Activated T-cell treated with anti-CD3 and anti-CD28 coated beads, Interleukin-2, amount 50 U/mL, for 4 hours (primary cell): ENCODE measurements at regions not wholly inside any gene's neighbourhood (a gene's known extent, or its start where the extent isn't known, plus 50 kb on each side); places are given as distances from the start of the nearest gene placed in this dataset.

Experiments
- ATAC-seq, 2 donors: fragments of 200-7000 bp; cut with Tn5 transposase; one replicate each; pipeline ENCODE4 v1.10.0; 2021
- DNase-seq: peaks from one replicate; pipeline ENCODE4 v3.0.0-alpha.2; 2020
- H3K27me3 Mint-ChIP-seq: one replicate; pipeline ENCODE4 v1.8.0; 2021; ENCODE audit warnings: low read depth, mixed read lengths
- H3K36me3 Mint-ChIP-seq: one replicate; pipeline ENCODE4 v1.8.0; 2022; ENCODE audit warnings: mixed read lengths; ENCODE audit not compliant: insufficient read depth
- H3K4me1 Mint-ChIP-seq: one replicate; pipeline ENCODE4 v1.8.0; 2021; ENCODE audit warnings: low read depth, mixed read lengths
- H3K4me3 Mint-ChIP-seq: one replicate; pipeline ENCODE4 v1.8.0; 2021; ENCODE audit warnings: mild to moderate bottlenecking, moderate library complexity, mixed read lengths
- H3K9me3 Mint-ChIP-seq: one replicate; pipeline ENCODE4 v1.8.0; 2021; ENCODE audit warnings: mixed read lengths

DNA sequence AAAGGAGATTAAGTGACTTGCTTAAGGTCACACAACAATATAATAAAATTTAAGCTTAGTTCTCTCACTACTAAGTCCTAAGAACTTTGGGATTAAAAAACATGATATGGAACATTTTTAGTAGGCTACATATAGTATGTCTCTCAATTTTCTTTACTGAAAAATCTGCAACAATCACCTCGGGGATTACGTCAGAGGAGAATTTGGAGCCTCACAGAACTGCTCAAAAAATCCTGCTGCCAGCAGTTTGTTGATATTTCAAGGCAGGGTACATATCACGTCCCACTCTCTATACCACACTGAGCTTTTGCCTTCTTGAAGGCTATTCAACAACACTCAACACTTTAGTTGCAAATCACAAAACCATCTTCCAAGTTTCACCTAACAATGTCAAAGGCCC lies 561.6 kb upstream of the BTBD3 start:
- DNase-seq (no peak), ATAC-seq (no peak)
- H3K4me3 Mint-ChIP-seq, result no peak overlapping the region
- no peaks in the 10 kb centered on the region for H3K27me3 Mint-ChIP-seq
- no peaks in the 10 kb centered on the region for H3K4me1 Mint-ChIP-seq
- no peaks in the 10 kb centered on the region for H3K36me3 Mint-ChIP-seq
- no peaks in the 10 kb centered on the region for H3K9me3 Mint-ChIP-seq

DNA sequence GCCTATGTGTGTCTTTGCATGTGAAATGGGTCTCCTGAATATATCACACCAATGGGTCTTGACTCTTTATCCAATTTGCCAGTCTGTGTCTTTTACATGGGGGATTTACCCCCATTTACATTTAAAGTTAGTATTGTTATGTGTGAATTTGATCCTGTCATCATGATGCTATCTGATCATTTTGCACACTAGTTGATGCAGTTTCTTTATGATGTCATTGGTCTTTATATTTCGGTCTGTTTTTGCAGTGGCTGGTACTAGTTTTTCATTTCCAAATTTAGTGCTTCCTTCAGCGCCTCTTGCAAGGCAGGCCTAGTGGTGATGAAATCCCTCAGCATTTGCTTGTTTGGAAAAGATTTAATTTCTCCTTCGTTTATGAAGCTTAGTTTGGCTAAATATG lies 555.2 kb upstream of the BTBD3 start:
- no peak for ATAC-seq
- Mint-ChIP-seq H3K4me3 (no peak overlapping the region), H3K27me3 (no peaks in the 10 kb centered on the region), H3K4me1 (no peaks in the 10 kb centered on the region), H3K9me3 (peaks cover 3% of the 10 kb centered on the region), H3K36me3 (no peaks in the 10 kb centered on the region)
- no peak for DNase-seq

DNA sequence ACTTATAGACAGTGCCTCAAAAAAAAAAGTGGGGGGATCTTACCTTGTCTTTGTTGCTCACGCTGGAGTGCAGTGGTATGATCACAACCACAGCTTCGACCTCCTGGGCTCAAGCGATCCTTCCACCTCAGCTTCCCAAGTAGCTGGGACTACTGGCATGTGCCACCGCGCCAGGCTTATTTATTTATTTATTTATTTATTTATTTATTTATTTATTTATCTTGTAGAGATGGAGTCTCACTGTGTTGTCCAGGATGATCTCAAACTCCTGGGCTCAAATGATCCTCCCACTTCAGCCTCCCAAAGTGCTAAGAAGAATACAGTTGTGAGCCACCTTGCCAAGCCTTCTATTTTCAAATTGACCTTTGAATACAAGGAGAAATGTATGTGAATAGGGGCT lies 553.0 kb upstream of the BTBD3 start:
- no peaks in the 10 kb centered on the region for H3K27me3 Mint-ChIP-seq
- ATAC-seq, result no peak
- no peaks in the 10 kb centered on the region for H3K36me3 Mint-ChIP-seq
- peaks cover 3% of the 10 kb centered on the region for H3K9me3 Mint-ChIP-seq
- no peak for DNase-seq
- H3K4me1 Mint-ChIP-seq, result no peaks in the 10 kb centered on the region
- no peak overlapping the region for H3K4me3 Mint-ChIP-seq

DNA sequence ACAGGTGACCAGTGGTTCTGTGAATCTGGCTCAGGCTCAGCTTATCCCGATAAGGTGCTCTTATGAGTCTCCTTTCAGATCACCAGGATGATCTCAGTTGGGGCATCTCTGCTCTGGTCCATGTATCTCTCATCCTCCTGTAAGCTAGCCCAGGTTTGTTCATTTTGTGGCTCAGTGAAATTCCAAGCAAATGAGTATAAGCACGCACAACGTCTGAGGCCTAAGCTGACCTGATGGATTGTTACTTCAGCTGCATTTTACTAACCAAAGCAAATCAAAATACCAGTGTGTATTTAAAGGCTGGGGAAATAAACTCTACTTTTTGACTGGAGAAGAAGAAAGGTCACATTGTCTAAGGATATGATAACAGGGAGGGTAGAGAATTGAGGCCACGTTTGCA lies 551.0 kb upstream of the BTBD3 start:
- Mint-ChIP-seq H3K36me3 (no peaks in the 10 kb centered on the region), H3K9me3 (peaks cover 3% of the 10 kb centered on the region), H3K27me3 (no peaks in the 10 kb centered on the region), H3K4me3 (no peak overlapping the region), H3K4me1 (no peaks in the 10 kb centered on the region)
- ATAC-seq, result no peak
- DNase-seq, result no peak

DNA sequence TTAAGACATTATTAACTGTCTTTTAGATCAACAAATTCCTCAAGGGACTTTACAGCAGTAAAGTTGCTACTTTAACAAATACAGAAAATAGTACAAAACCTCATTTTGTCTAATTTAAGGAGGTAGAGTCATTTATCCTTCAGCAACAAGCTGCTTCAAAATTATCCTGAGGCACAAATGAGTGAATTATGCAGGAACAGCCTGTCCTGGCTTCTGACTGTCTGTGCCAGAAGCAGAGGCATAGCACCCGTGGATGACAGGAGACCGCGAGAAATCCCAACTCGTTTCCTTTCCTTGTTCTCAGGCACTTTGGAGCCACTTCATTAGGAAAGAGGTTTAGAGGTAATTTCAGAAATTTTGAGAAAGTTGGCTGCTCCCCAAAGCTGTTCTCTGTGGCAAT lies 549.2 kb upstream of the BTBD3 start:
- ATAC-seq (no peak), DNase-seq (no peak)
- no peak overlapping the region for H3K4me3 Mint-ChIP-seq
- no peaks in the 10 kb centered on the region for H3K4me1 Mint-ChIP-seq
- no peaks in the 10 kb centered on the region for H3K27me3 Mint-ChIP-seq
- no peaks in the 10 kb centered on the region for H3K36me3 Mint-ChIP-seq
- H3K9me3 Mint-ChIP-seq, result no peaks in the 10 kb centered on the region

DNA sequence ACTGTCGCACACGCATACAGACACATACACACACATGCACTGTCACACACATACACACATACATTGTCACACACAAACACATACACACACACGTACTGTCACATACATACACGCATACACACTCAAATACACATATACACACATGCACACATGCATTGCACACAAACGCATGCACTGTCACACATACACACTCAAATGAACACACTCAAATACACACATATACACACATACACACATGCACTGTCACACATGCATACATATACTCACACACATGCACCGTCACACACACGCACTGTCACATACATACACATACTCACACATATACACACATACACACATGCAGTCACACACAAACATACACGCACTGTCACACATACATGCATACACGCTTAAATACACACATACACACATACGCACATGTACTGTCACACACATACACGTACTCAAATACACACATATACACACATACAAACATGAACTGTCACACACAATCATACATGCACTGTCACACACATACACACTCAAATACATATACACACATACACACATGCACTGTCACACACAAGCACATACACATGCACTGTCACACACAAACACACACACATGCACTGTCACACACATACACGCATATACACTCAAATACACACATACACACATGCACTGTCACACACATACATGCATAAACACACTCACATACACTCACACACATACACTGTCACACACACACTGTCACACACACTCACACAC lies 548.6 kb upstream of the BTBD3 start:
- Mint-ChIP-seq H3K9me3 (no peaks in the 10 kb centered on the region), H3K4me3 (no peak overlapping the region), H3K27me3 (no peaks in the 10 kb centered on the region), H3K4me1 (no peaks in the 10 kb centered on the region), H3K36me3 (no peaks in the 10 kb centered on the region)
- DNase-seq, result no peak
- no peak for ATAC-seq

DNA sequence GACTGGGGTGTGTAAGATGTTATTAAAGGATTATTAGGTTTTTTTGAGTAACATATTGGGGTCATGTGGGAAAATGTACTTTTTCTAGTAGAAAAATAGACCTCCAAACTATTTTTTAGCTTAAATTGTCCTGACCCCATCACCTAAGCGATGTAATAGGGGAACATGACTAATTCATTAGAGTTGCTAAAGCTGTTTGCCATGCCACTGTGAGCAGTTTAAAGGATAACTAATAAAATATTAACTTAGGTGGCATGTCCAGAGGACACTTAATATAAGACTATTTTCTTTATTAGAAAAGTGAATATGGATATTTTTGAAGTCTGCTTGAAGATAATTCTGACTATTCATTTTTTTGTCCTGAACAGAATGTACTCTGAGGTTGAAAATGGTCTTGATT lies 545.9 kb upstream of the BTBD3 start:
- DNase-seq (no peak), ATAC-seq (no peak)
- Mint-ChIP-seq H3K36me3 (no peaks in the 10 kb centered on the region), H3K4me1 (no peaks in the 10 kb centered on the region), H3K9me3 (no peaks in the 10 kb centered on the region), H3K4me3 (no peak overlapping the region), H3K27me3 (no peaks in the 10 kb centered on the region)

DNA sequence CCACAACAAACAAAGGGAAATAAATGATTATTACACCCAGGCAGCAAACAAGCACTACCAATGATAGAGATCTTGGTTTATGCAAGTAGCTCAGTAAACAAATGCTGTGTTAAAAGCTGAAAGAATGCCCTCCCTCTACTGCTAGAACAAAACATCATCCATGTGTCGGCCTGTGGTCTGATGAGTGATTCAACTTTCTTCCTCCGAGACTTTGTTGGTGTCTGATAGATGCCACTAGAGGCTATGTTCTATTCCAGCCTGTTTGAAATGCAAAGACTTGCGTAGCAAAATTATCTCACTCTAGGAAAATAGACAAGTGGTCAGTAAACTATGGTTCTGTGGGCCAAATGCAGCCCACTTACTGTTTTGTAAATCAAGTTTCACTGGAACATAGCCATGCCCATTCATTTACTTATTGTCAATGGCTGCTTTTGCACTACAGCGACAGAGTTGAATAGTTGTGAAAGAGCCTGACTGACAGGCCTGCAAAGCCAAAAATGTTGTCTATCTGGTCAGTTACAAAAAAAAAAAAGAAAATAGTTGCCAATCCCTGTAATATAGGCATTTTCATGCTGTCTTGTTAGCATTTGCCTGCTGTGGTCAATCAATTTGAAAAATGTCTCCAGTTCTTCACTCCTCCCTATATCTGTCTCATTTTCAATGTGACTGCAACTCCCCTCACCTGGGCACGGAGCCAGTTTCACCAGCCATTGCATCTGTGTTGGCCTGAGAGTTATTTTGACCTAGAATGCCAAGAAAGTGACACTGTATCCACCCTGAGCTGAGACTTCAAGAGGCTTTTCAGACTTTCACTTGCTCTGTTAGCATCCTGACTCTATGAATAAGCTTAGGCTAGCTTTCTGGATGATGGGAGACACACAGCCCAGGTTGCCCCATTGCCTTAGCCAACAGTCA lies 544.6 kb upstream of the BTBD3 start:
- no peaks in the 10 kb centered on the region for H3K27me3 Mint-ChIP-seq
- no peaks in the 10 kb centered on the region for H3K4me1 Mint-ChIP-seq
- no peaks in the 10 kb centered on the region for H3K36me3 Mint-ChIP-seq

DNA sequence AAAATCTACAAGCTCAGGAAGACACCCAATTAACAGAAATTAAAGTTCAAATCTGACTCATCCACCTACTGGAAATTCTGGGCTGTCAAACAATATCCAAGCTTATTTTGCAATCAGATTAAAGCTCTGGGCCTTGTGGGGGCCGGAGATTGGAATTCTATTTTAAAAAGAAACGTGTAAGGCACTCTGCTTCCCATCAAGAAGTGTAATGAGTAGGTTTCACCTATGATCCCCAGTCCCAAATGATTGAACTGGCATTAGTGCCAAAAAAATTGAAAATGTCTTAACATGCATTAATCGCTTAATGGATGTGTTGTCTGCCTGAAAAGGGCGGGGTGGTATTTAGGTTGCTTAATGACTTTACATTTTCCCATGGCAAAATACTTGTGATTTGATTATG lies 542.4 kb upstream of the BTBD3 start:
- ATAC-seq (no peak), DNase-seq (no peak)
- Mint-ChIP-seq H3K4me3 (no peak overlapping the region), H3K36me3 (no peaks in the 10 kb centered on the region), H3K4me1 (no peaks in the 10 kb centered on the region), H3K9me3 (peaks cover 4% of the 10 kb centered on the region), H3K27me3 (no peaks in the 10 kb centered on the region)

More for the DNA sequence above, 544.6 kb upstream of the BTBD3 start:
- Mint-ChIP-seq H3K4me3 (no peak overlapping the region), H3K9me3 (peaks cover 4% of the 10 kb centered on the region)
- ATAC-seq (no peak), DNase-seq (no peak)

DNA sequence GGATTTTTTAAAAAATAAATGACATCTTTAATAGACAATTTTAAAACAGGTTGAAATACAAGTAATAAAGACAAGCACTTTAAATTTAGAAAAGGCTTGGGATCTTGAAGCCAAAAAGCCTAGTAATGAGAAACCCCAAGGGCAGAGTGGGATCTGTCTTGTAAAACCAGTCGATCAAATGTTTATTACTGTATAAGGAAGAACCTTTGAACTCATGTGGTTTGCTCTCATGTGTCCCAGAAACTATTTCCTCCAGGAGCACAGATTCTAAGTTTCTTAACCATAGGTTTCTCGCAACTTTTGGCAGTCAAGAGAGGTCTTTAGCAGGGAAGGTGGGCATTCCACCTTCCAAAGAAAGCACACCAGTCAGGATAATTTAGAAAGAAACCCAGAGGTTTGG lies 541.7 kb upstream of the BTBD3 start:
- no peak overlapping the region for H3K4me3 Mint-ChIP-seq
- DNase-seq (no peak), ATAC-seq (no peak)
- H3K9me3 Mint-ChIP-seq, result peaks cover 8% of the 10 kb centered on the region
- no peaks in the 10 kb centered on the region for H3K36me3 Mint-ChIP-seq
- no peaks in the 10 kb centered on the region for H3K4me1 Mint-ChIP-seq
- no peaks in the 10 kb centered on the region for H3K27me3 Mint-ChIP-seq

DNA sequence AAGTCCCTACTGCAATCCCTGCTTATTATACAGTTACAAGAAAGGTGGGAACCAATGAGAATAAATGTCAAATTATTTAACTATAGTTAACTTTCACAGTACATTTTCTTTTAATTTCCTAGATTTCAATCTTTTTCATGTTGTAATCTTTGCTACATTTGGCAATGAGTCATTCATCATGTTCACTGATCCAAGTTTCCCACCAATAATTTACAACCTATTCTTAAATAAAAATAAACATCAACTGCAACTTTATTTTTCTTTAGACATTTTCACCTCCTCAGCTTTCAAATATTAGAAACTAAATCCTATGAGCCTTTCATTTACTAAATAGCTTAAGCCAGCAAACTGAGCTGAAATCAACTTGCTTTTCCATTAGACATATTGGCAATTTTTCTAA lies 541.3 kb upstream of the BTBD3 start:
- H3K27me3 Mint-ChIP-seq, result no peaks in the 10 kb centered on the region
- H3K9me3 Mint-ChIP-seq, result peaks cover 8% of the 10 kb centered on the region
- no peak for ATAC-seq
- no peaks in the 10 kb centered on the region for H3K4me1 Mint-ChIP-seq
- no peaks in the 10 kb centered on the region for H3K36me3 Mint-ChIP-seq
- DNase-seq, result no peak
- H3K4me3 Mint-ChIP-seq, result no peak overlapping the region

DNA sequence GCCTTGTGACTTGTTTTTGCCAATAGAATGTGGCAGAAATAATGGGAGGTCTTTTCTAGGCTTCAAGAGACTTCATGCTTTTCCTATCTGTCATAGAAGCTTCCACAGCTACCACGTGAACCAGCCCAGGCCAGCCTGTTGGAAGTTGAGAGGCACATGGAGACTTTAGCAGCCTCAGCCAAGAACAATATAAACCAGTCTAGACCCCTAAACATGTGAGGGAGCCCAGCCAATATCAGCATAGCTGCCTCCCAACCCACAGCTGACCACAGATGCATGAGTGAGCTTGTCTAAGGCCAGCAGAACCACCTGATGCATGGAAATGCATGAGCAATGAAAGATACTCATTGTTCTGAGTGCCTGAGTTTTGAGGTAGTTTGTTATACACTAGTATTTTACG lies 540.7 kb upstream of the BTBD3 start:
- no peak overlapping the region for H3K4me3 Mint-ChIP-seq
- H3K9me3 Mint-ChIP-seq, result peaks cover 10% of the 10 kb centered on the region
- no peaks in the 10 kb centered on the region for H3K27me3 Mint-ChIP-seq
- H3K4me1 Mint-ChIP-seq, result no peaks in the 10 kb centered on the region
- DNase-seq, result no peak
- no peak for ATAC-seq
- no peaks in the 10 kb centered on the region for H3K36me3 Mint-ChIP-seq

DNA sequence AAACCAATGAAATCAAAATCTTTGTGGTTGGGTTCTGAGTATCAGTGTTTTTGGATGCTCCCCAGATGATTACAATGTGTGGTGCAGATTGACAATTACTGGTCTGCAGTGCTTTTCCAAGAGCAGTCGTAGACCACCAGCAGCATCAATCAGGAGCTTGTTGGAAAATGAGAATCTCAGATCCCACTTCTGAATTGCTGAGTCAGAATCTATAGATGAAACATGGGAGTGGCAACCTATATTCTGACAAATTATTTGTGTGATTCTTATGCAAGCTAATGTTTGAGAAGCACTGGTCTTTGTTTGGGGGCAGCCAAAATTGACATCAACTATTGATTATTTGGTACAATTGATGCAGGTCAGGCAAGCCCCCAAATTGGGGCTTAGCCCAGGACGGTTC lies 539.9 kb upstream of the BTBD3 start:
- H3K4me1 Mint-ChIP-seq, result no peaks in the 10 kb centered on the region
- no peak overlapping the region for H3K4me3 Mint-ChIP-seq
- no peaks in the 10 kb centered on the region for H3K27me3 Mint-ChIP-seq
- H3K36me3 Mint-ChIP-seq, result no peaks in the 10 kb centered on the region
- DNase-seq (no peak), ATAC-seq (no peak)
- peaks cover 16% of the 10 kb centered on the region for H3K9me3 Mint-ChIP-seq

DNA sequence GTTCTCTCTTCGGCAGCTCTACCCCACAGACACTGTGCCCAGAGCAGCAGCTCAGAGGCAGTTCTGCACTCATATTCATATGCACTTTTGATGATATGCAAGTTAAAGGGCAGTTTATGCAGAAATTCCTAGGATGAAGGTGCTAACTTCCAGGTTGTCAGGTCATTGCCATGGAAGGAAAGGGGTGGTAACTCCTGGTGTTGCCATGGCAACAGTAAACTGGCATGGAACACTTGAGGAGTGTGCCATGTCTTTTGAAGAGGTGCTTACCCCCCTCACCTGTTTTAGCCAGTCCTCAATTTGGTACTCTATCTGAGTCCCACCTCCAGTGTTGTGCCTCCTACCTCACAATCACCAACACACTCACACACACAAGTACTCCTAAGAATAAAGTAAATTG lies 539.4 kb upstream of the BTBD3 start:
- H3K4me3 Mint-ChIP-seq, result no peak overlapping the region
- no peaks in the 10 kb centered on the region for H3K4me1 Mint-ChIP-seq
- no peaks in the 10 kb centered on the region for H3K27me3 Mint-ChIP-seq
- DNase-seq (no peak), ATAC-seq (no peak)
- H3K9me3 Mint-ChIP-seq, result peaks cover 16% of the 10 kb centered on the region
- H3K36me3 Mint-ChIP-seq, result no peaks in the 10 kb centered on the region
